Breast epithelium (tissue), 4 donors: ENCODE measurements at regions not wholly inside any gene's neighbourhood (a gene's known extent, or its start where the extent isn't known, plus 50 kb on each side); places are given as distances from the start of the nearest gene placed in this dataset.

Experiments used
- DNase-seq, 2 donors: peaks; one replicate each; pipeline ENCODE4 v3.0.0-alpha.2; 2019; ENCODE audit warnings: low spot score in 2 of 2
- H3K27ac ChIP-seq, 2 donors: fragments of 200-600 bp; sonication (generic) in 1 of 2; one replicate each; pipeline ENCODE4 v1.5.1; 2016 to 2019; ENCODE audit warnings: mild to moderate bottlenecking in 1 of 2
- H3K27me3 ChIP-seq, 2 donors: fragments of 200-600 bp; sonication (generic) in 1 of 2; one replicate each; pipeline versions ENCODE4 v1.5.1 to v1.6.0; 2017 to 2019; ENCODE audit warnings: control low read depth in 1 of 2, mild to moderate bottlenecking in 1 of 2
- H3K36me3 ChIP-seq: fragments of 200-600 bp; one replicate; pipeline ENCODE4 v1.5.1; 2019
- H3K4me1 ChIP-seq, 2 donors: fragments of 200-600 bp; sonication (generic); one replicate each; pipeline ENCODE4 v1.5.1; 2016 to 2019; ENCODE audit warnings: control low read depth in 1 of 2
- H3K4me3 ChIP-seq, 3 donors: fragments of 200-600 bp; sonication (generic); 1 replicate in 2 of 3; 2 replicates in 1 of 3; pipeline ENCODE4 v1.5.1; 2016 to 2019; ENCODE audit warnings: mild to moderate bottlenecking in 3 of 3, moderate library complexity in 2 of 3
- H3K9me3 ChIP-seq, 2 donors: fragments of 200-600 bp; sonication (generic) in 1 of 2; one replicate each; pipeline ENCODE4 v1.5.1; 2016 to 2019; ENCODE audit warnings: control low read depth in 1 of 2
- CTCF ChIP-seq, 3 donors: fragments of 450-650 bp; IDR thresholded peaks; one replicate each; pipeline ENCODE4 v1.5.1; 2016 to 2017; ENCODE audit warnings: antibody characterized with exemption in 3 of 3, mild to moderate bottlenecking in 3 of 3, moderate library complexity in 3 of 3
- POLR2A ChIP-seq: fragments of 450-650 bp; IDR thresholded peaks from one replicate; pipeline ENCODE4 v1.6.1; 2016; ENCODE audit warnings: antibody characterized with exemption, mild to moderate bottlenecking, moderate library complexity
- POLR2AphosphoS5 ChIP-seq, 3 donors: sonication (generic); formaldehyde crosslinking; IDR thresholded peaks; one replicate each; pipeline ENCODE4 v1.6.1; 2017; ENCODE audit warnings: antibody characterized with exemption in 3 of 3
- intact Hi-C: fragments of 100-400 bp; cut with DNase I; formaldehyde crosslinking; loops from one replicate; pipeline ENCODE4 v1.15.1; 2023; ENCODE audit warnings: low total_unique reads

DNA sequence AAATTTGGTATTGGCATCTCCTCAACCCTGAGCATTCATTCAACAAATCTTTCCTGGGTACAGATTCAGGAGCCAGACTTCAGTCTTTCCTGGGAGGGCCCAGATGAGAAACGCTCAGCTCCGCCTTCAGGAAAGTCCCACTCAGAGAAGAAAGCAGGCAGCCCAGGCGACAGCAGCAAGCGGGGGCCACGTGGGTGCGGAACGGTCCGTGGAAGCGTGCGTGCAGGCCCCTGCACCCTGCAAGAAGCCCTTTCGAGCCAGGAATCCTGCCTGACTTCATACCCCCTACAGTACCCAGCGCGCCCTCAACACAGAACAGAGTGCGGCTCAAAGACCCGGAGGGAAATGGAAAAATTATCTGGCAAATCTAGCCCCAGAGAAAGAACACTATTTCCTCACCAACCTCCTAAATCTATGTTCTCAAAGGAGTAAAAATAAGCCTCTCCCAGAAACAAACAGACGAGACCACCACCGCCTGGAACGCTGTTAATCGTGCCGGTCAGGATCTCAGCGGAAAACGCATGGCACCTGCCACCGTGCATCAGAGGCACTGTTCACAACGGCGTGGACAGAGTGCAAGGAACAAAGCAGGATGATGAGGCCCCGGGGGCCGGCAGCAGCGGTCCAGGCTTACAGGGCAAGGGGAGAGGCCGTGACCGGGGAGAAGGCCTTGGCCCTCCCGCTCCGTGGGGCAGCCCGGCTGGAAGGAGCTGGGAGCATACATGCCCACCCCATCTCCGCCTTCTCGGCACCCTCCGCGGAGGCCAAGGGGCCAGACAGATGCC is 318.3 kb downstream of the EIPR1 start:
- DNase-seq, result no peak
- TF ChIP-seq CTCF (IDR thresholded peaks at IDR 0.05) (no peak), POLR2AphosphoS5 (IDR thresholded peaks at IDR 0.05) (no peak), POLR2A (no peak)
- no peaks in the 10 kb centered on the region for H3K36me3 ChIP-seq
- H3K27me3 ChIP-seq, result no peaks in the 10 kb centered on the region
- H3K9me3 ChIP-seq, result no peaks in the 10 kb centered on the region
- intact Hi-C loops, result no loop called here
- no peak overlapping the region for H3K4me3 ChIP-seq
- no peaks in the 10 kb centered on the region for H3K4me1 ChIP-seq
- no peak overlapping the region for H3K27ac ChIP-seq

- no peaks in the 10 kb centered on the region for H3K27me3 ChIP-seq
- no peak for DNase-seq
- intact Hi-C loops, result no loop called here
- H3K4me3 ChIP-seq, result no peak overlapping the region
- no peak for TF ChIP-seq POLR2A
- TF ChIP-seq POLR2AphosphoS5 (IDR thresholded peaks at IDR 0.05), result no peak
- TF ChIP-seq CTCF (IDR thresholded peaks at IDR 0.05), result no peak
- H3K27ac ChIP-seq, result no peak overlapping the region
- no peaks in the 10 kb centered on the region for H3K4me1 ChIP-seq
- H3K9me3 ChIP-seq, result no peaks in the 10 kb centered on the region
- H3K36me3 ChIP-seq, result no peaks in the 10 kb centered on the region
Observed at GRCh38 chr2:3054066-3054465, 323.6 kb downstream of the EIPR1 start.

DNA sequence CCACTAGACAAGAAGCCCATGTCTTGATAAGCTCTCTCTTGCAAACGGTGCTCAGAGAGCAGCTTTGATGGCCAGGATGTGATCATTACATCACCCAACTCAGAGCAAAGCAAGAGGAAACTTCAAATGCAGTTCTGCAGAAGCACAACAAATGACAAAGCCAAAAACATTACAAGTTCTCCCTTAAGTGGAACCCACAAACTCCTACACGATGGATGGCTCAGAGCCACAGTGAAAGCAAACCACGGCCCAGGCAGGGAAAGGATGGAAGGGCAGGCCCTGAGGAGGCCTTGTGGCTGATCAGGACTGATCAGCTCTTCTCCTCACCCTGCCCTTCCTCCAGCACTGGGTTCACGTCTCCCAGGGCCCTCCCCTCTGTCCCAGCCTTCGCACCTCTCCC is 326.4 kb downstream of the EIPR1 start:
- no peaks in the 10 kb centered on the region for H3K36me3 ChIP-seq
- TF ChIP-seq POLR2AphosphoS5 (IDR thresholded peaks at IDR 0.05) (no peak), POLR2A (no peak), CTCF (IDR thresholded peaks at IDR 0.05) (no peak)
- intact Hi-C loops, result no loop called here
- no peaks in the 10 kb centered on the region for H3K27me3 ChIP-seq
- H3K4me1 ChIP-seq, result no peaks in the 10 kb centered on the region
- H3K4me3 ChIP-seq, result no peak overlapping the region
- no peaks in the 10 kb centered on the region for H3K9me3 ChIP-seq
- no peak for DNase-seq
- H3K27ac ChIP-seq, result no peak overlapping the region

- TF ChIP-seq POLR2A (no peak), POLR2AphosphoS5 (IDR thresholded peaks at IDR 0.05) (no peak), CTCF (IDR thresholded peaks at IDR 0.05) (no peak)
- H3K27me3 ChIP-seq, result peaks cover 0 to 6% of the 10 kb centered on the region in 2 donors
- intact Hi-C loops, result no loop called here
- no peaks in the 10 kb centered on the region for H3K9me3 ChIP-seq
- no peaks in the 10 kb centered on the region for H3K4me1 ChIP-seq
- DNase-seq, result no peak
- H3K4me3 ChIP-seq, result no peak overlapping the region
- no peak overlapping the region for H3K27ac ChIP-seq
- H3K36me3 ChIP-seq, result no peaks in the 10 kb centered on the region
Observed at GRCh38 chr2:3046170-3046865, 331.3 kb downstream of the EIPR1 start.

GRCh38 chr2:3045318-3045921 is 332.2 kb downstream of the EIPR1 start:
- no peak for DNase-seq
- Histone ChIP-seq H3K27ac (no peak overlapping the region), H3K36me3 (no peaks in the 10 kb centered on the region), H3K27me3 (peaks cover 0 to 6% of the 10 kb centered on the region in 2 donors), H3K9me3 (no peaks in the 10 kb centered on the region), H3K4me1 (no peaks in the 10 kb centered on the region), H3K4me3 (no peak overlapping the region)
- intact Hi-C loops, result no loop called here
- TF ChIP-seq POLR2A (no peak), POLR2AphosphoS5 (IDR thresholded peaks at IDR 0.05) (no peak)
